PC-9 (cell line): ENCODE measurements at regions not wholly inside any gene's neighbourhood (a gene's known extent, or its start where the extent isn't known, plus 50 kb on each side); places are given as distances from the start of the nearest gene placed in this dataset.
"Not testable (repeated sequence)": the region's sequence is repeated elsewhere in the genome, so short reads cannot be mapped to it uniquely, and the experiment has no call there.

Experiments used
- CTCF ChIP-seq: fragments of 200-600 bp; sonication (generic); conservative IDR thresholded peaks from 2 replicates; pipeline ENCODE4 v1.6.1; 2017; ENCODE audit warnings: mixed run types, antibody characterized with exemption, mild to moderate bottlenecking, moderate library complexity
- EZH2 ChIP-seq: fragments of 200-600 bp; sonication (generic); IDR thresholded peaks from 2 replicates; pipeline ENCODE4 v1.8.0; 2017; ENCODE audit warnings: antibody characterized with exemption, low read depth

GRCh38 chr3:196136640-196136989, 54.7 kb upstream of the TFRC start:
- not testable (repeated sequence) for TF ChIP-seq CTCF, EZH2
